GM21390 (cell line): ENCODE measurements at regions not wholly inside any gene's neighbourhood (a gene's known extent, or its start where the extent isn't known, plus 50 kb on each side); places are given as distances from the start of the nearest gene placed in this dataset.

Experiments used
- ATAC-seq: cut with Tn5 transposase; IDR thresholded peaks from one replicate; pipeline ENCODE4 v1.9.1; 2021; ENCODE audit not compliant: unreplicated experiment

GRCh38 chr11:127627629-127628457 is 627.3 kb upstream of the KIRREL3 start:
- ATAC-seq = no peak

GRCh38 chr11:127627204-127627603 is 626.6 kb upstream of the KIRREL3 start:
- no peak for ATAC-seq

- no peak for ATAC-seq
These were observed 624.8 kb upstream of the KIRREL3 start for GRCh38 chr11:127625402-127625801.

GRCh38 chr11:127624306-127624856 is 623.8 kb upstream of the KIRREL3 start:
- ATAC-seq = no peak

GRCh38 chr11:127622686-127623085 is 622.1 kb upstream of the KIRREL3 start:
- ATAC-seq = no peak

- no peak for ATAC-seq
These were observed 620.1 kb upstream of the KIRREL3 start for GRCh38 chr11:127620671-127621070.

- no peak for ATAC-seq
These were observed 619.4 kb upstream of the KIRREL3 start for GRCh38 chr11:127619946-127620345.

- ATAC-seq = no peak
These were observed 618.2 kb upstream of the KIRREL3 start for GRCh38 chr11:127618721-127619120.

GRCh38 chr11:127616158-127616557 is 615.6 kb upstream of the KIRREL3 start:
- no peak for ATAC-seq

- no peak for ATAC-seq
These were observed 612.0 kb upstream of the KIRREL3 start for GRCh38 chr11:127612607-127613006.

GRCh38 chr11:127609025-127609773 is 608.6 kb upstream of the KIRREL3 start:
- no peak for ATAC-seq

- ATAC-seq = no peak
These were observed 607.0 kb upstream of the KIRREL3 start for GRCh38 chr11:127607487-127608085.

- ATAC-seq = no peak
These were observed 601.0 kb upstream of the KIRREL3 start for GRCh38 chr11:127601578-127601977.

- no peak for ATAC-seq
These were observed 600.1 kb upstream of the KIRREL3 start for GRCh38 chr11:127600674-127601073.

- ATAC-seq = no peak
These were observed 597.9 kb upstream of the KIRREL3 start for GRCh38 chr11:127598476-127598875.

- ATAC-seq = no peak
These were observed 595.9 kb upstream of the KIRREL3 start for GRCh38 chr11:127596433-127596832.

- ATAC-seq = no peak
These were observed 591.8 kb upstream of the KIRREL3 start for GRCh38 chr11:127592371-127592770.

GRCh38 chr11:127590314-127590713 is 589.7 kb upstream of the KIRREL3 start:
- ATAC-seq = no peak

- ATAC-seq = no peak
These were observed 587.9 kb upstream of the KIRREL3 start for GRCh38 chr11:127588431-127588830.

- no peak for ATAC-seq
These were observed 586.9 kb upstream of the KIRREL3 start for GRCh38 chr11:127587511-127587910.

GRCh38 chr11:127576210-127576609 is 575.6 kb upstream of the KIRREL3 start:
- ATAC-seq = no peak

GRCh38 chr11:127574478-127574877 is 573.9 kb upstream of the KIRREL3 start:
- ATAC-seq = no peak
